NK-92 treated with Interleukin-12 subunit alpha and Interleukin-12 subunit beta, amount 100 ng/mL, for 24 hours (cell line): ENCODE measurements at regions not wholly inside any gene's neighbourhood (a gene's known extent, or its start where the extent isn't known, plus 50 kb on each side); places are given as distances from the start of the nearest gene placed in this dataset.

Source experiments
- DNase-seq: peaks from one replicate; lab custom pipeline; 2025; lab: John Stamatoyannopoulos, UW

GRCh38 chr1:244220410-244220809 is 169.3 kb downstream of the ZBTB18 start:
- DNase-seq = no peak

- no peak for DNase-seq
Measured at GRCh38 chr1:244221991-244222390, 170.9 kb downstream of the ZBTB18 start.

GRCh38 chr1:244224487-244225430 is 173.7 kb downstream of the ZBTB18 start:
- DNase-seq = no peak

GRCh38 chr1:244226435-244226834 is 175.4 kb downstream of the ZBTB18 start:
- no peak for DNase-seq

- DNase-seq = no peak
Measured at GRCh38 chr1:244230470-244230869, 179.4 kb downstream of the ZBTB18 start.

GRCh38 chr1:244231193-244231571 is 180.1 kb downstream of the ZBTB18 start:
- DNase-seq = no peak

GRCh38 chr1:244231572-244232315 is 180.7 kb downstream of the ZBTB18 start:
- DNase-seq = no peak

GRCh38 chr1:244234009-244234643 is 183.0 kb downstream of the ZBTB18 start:
- DNase-seq = no peak

GRCh38 chr1:244235157-244235556 is 184.1 kb downstream of the ZBTB18 start:
- DNase-seq = no peak

GRCh38 chr1:244236101-244236500 is 185.0 kb downstream of the ZBTB18 start:
- DNase-seq = no peak

GRCh38 chr1:244236721-244237120 is 185.6 kb downstream of the ZBTB18 start:
- no peak for DNase-seq

- DNase-seq = no peak
Measured at GRCh38 chr1:244237445-244237844, 186.4 kb downstream of the ZBTB18 start.

GRCh38 chr1:244239261-244239770 is 188.2 kb downstream of the ZBTB18 start:
- DNase-seq = no peak

GRCh38 chr1:244241438-244241837 is 190.4 kb downstream of the ZBTB18 start:
- DNase-seq = no peak

GRCh38 chr1:244242446-244242845 is 191.4 kb downstream of the ZBTB18 start:
- DNase-seq = no peak

- no peak for DNase-seq
Measured at GRCh38 chr1:244246334-244246733, 195.3 kb downstream of the ZBTB18 start.

GRCh38 chr1:244248426-244248825 is 197.3 kb downstream of the ZBTB18 start:
- no peak for DNase-seq

GRCh38 chr1:244252211-244252610 is 199.5 kb downstream of the ADSS2 start:
- no peak for DNase-seq

GRCh38 chr1:244254467-244254866 is 197.2 kb downstream of the ADSS2 start:
- DNase-seq = no peak

- no peak for DNase-seq
Measured at GRCh38 chr1:244255426-244255965, 196.2 kb downstream of the ADSS2 start.

GRCh38 chr1:244256086-244256676 is 195.5 kb downstream of the ADSS2 start:
- no peak for DNase-seq

- DNase-seq = no peak
Measured at GRCh38 chr1:244264163-244264562, 187.5 kb downstream of the ADSS2 start.
